ENCODE measurements at regions not wholly inside any gene's neighbourhood (a gene's known extent, or its start where the extent isn't known, plus 50 kb on each side); places are given as distances from the start of the nearest gene placed in this dataset.

DNA sequence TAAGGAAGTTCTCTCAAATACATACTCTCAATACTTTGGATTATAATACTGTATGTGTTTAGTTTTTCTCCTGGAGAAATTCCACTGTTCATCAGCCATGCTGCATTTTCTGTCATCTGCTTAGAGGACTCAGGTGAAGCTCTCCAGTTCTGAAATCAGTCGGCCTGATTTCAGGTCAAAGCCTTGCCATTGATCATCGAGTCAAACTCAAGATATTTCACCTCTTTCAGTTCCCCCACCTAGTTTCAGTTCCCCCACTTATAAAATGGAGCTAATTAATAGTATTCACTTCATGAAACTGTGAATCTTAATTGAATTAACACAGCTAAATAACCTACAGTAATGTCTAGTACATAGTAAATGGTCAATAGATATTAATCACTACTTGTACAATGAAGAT lies 75.3 kb upstream of the L3MBTL4 start:
- Histone ChIP-seq H3K27ac (ENCODE audit: low read length) (no peak overlapping the region), H3K4me1 (ENCODE audit: control insufficient read depth, insufficient read depth, low read length) (no peaks in the 10 kb centered on the region), H3K27me3 (ENCODE audit: control insufficient read depth, insufficient read depth) (no peaks in the 10 kb centered on the region), H3K4me3 (ENCODE audit: low read length) (no peak overlapping the region), H3K9me3 (ENCODE audit: control insufficient read depth, low read length) (no peaks in the 10 kb centered on the region)
- intact Hi-C loops (cut with DNase I), result loop anchor here in 1 of 4 donors (10.0 kb wide), 1 partner anchor 615 kb away; no protein-coding TSS in a partner anchor
- DNase-seq (no peak), ATAC-seq (no peak)
- 81% methylated on average over 2 of the region's 2 CpGs for WGBS

DNA sequence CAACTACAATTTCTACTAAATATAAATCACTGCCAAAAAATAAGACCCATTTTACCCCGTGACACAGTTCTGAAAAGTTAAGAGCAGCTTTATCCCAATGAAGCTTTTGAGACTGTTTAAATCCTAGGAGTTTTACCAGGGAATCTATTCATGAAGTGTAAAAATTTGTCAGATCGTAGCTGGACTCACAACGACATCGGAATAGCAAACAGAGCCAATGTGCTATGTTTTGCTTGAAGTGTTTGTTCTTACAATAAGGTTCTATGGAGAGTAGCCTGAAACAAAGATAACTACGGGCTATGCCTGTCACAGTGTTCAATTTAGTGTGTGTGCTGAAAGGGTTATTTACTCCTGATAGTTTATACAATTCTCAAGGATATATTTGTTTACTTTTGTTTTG lies 78.5 kb upstream of the L3MBTL4 start:
- H3K27ac ChIP-seq (ENCODE audit: low read length), result no peak overlapping the region
- no peak overlapping the region for H3K4me3 ChIP-seq (ENCODE audit: low read length)
- H3K9me3 ChIP-seq (ENCODE audit: control insufficient read depth, low read length), result no peaks in the 10 kb centered on the region
- WGBS, result 77% methylated on average over 5 of the region's 5 CpGs
- intact Hi-C loops (cut with DNase I), result no loop called here
- no peaks in the 10 kb centered on the region for H3K4me1 ChIP-seq (ENCODE audit: control insufficient read depth, insufficient read depth, low read length)
- ATAC-seq (no peak), DNase-seq (no peak)
- no peaks in the 10 kb centered on the region for H3K27me3 ChIP-seq (ENCODE audit: control insufficient read depth, insufficient read depth)

DNA sequence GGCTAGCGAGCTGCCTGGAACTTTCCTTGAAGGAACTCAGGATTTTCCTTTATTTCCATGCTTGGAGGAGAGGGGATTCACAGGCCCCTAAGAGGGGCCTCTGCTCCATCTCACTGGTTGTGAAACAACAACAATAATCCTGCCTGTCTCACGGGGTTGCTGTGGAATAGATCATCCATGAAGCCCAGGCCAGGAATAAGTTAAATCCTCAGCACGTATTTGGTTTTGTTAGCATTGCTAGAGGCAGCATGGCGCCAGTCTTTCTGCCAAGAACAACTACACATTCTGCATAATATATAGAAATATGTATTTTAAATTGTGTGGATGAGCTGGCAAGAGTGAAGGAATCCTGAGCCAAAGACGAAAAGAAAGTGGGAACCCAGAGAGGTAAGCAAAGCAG lies 80.8 kb upstream of the L3MBTL4 start:
- Histone ChIP-seq H3K9me3 (ENCODE audit: control insufficient read depth, low read length) (no peaks in the 10 kb centered on the region), H3K4me3 (ENCODE audit: low read length) (no peak overlapping the region), H3K27ac (ENCODE audit: low read length) (no peak overlapping the region), H3K27me3 (ENCODE audit: control insufficient read depth, insufficient read depth) (no peaks in the 10 kb centered on the region), H3K4me1 (ENCODE audit: control insufficient read depth, insufficient read depth, low read length) (no peaks in the 10 kb centered on the region)
- DNase-seq (no peak), ATAC-seq (no peak)
- WGBS, result 81% methylated on average over 5 of the region's 5 CpGs
- intact Hi-C loops (cut with DNase I), result no loop called here

DNA sequence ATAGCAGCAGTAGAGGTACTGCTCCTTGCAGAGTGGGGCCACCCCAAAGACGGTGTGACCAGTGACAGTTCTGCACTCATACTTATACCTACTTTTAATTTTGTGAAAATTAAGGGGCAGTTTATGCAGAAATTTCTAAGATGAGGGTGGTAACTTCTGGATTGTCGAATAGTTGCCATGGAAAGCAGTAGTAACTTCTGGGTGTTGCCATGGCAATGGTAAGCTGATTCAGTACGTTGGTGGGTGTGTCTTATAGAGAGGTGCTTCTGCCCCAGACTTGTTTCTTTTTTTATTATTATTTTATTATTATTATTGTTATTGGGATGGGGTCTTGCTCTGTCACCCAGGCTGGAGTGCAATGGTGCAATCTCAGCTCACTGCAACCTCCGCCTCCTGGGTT lies 82.8 kb upstream of the L3MBTL4 start:
- ATAC-seq (no peak), DNase-seq (no peak)
- intact Hi-C loops (cut with DNase I), result no loop called here
- Histone ChIP-seq H3K27me3 (ENCODE audit: control insufficient read depth, insufficient read depth) (no peaks in the 10 kb centered on the region), H3K4me3 (ENCODE audit: low read length) (no peak overlapping the region), H3K27ac (ENCODE audit: low read length) (no peak overlapping the region), H3K9me3 (ENCODE audit: control insufficient read depth, low read length) (no peaks in the 10 kb centered on the region), H3K4me1 (ENCODE audit: control insufficient read depth, insufficient read depth, low read length) (no peaks in the 10 kb centered on the region)
- WGBS, result 70% methylated on average over 4 of the region's 4 CpGs

DNA sequence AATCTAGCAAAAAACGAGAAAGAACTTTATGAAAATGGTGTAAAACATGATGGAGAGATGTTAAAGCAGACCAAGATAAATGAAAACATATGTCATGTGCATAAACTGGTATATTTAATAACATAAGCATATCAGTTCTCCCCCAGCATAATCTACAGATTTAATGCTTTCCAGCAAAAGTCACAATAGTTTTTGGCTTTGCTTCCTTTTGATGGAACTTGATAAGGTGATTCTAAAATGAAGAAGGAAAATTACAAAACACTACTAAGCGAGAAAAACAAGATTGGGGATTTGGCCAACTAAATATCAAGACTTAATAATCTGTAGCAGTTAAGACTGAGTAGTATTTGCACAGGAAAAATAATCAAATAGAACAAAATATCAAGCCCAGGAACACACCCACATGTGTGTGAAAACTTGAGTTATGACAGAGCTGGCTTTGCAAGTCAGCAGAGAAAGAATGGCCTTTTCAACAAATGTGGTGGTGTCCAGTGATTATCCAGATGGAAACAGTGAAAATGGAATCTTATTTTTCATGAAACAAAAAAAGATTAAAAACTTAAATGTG lies 83.7 kb upstream of the L3MBTL4 start:
- intact Hi-C loops (cut with DNase I), result no loop called here
- ATAC-seq, result no peak
- H3K27me3 ChIP-seq (ENCODE audit: control insufficient read depth, insufficient read depth), result no peaks in the 10 kb centered on the region

DNA sequence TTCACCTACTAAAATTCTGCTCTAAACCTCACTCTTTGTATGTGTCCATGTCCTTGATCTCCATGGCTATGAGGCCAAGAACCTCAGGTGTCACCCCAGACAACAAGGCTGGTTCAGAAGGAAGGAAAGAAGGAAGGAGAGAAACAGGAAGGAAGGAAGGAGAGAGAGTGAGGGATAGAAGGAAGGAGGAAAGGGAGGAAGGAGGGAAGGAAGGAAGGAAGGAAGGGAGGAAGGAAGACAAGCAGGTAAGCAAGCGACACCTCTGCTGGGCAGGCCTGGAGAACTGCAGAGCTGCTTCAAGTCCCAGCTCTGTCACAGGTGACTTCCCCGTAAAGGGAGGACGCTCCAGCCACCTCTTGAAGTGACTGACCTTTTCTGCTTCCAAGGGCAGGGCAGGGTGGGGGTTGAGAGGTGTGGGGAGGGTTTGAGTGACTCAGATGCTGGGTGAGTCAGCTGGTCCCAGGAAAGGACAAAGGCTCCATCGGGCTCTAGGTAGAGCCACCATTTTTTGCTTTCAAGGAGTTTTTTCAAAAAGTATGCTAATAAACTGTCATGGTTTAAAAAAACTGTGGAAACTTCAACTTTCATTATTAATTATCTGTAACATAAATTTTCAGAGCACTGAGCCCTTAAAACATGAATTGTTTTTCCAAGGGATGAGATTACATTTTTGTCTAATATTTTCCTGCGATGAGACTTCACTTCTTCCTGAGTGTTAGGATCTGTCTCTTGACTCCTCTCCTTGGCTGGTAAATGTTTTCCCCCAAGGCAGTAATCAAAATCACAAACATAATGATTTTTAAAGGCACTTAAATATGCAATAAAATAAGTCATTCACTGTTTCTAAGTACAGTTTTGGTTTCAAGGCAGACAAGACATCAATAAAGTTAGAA lies 90.1 kb upstream of the L3MBTL4 start:
- DNase-seq, result no peak
- ATAC-seq, result no peak
- 88% methylated on average over 5 of the region's 5 CpGs for WGBS
- H3K27ac ChIP-seq (ENCODE audit: low read length), result no peak overlapping the region
- H3K4me3 ChIP-seq (ENCODE audit: low read length), result no peak overlapping the region
- H3K27me3 ChIP-seq (ENCODE audit: control insufficient read depth, insufficient read depth), result no peaks in the 10 kb centered on the region
- intact Hi-C loops (cut with DNase I), result no loop called here
- H3K4me1 ChIP-seq (ENCODE audit: control insufficient read depth, insufficient read depth, low read length), result no peaks in the 10 kb centered on the region
- no peaks in the 10 kb centered on the region for H3K9me3 ChIP-seq (ENCODE audit: control insufficient read depth, low read length)

More for the DNA sequence above, 83.7 kb upstream of the L3MBTL4 start:
- H3K4me1 ChIP-seq (ENCODE audit: control insufficient read depth, insufficient read depth, low read length), result no peaks in the 10 kb centered on the region
- H3K4me3 ChIP-seq (ENCODE audit: low read length), result no peak overlapping the region
- no peaks in the 10 kb centered on the region for H3K9me3 ChIP-seq (ENCODE audit: control insufficient read depth, low read length)
- DNase-seq, result no peak
- WGBS, result 58% methylated on average over 2 of the region's 2 CpGs
- H3K27ac ChIP-seq (ENCODE audit: low read length), result no peak overlapping the region

DNA sequence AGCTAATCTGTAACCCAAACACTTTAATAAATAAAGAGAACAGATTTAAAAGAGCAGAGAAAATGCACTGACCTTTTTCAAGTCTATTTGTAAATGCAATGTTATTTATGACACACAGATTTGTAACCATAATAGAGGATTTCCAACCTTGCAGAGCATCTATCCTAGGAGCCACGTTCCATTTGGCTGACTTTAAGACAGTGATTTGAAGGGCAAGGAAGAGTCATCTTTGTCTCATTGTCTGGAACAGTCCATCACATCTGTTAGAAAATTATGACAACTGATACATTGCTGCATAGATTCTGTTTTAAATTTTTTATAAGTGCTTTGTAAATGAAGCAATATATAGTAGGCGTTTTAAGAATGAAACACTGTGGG lies 90.8 kb upstream of the L3MBTL4 start:
- ATAC-seq (no peak), DNase-seq (no peak)
- H3K27ac ChIP-seq (ENCODE audit: low read length), result no peak overlapping the region
- no peaks in the 10 kb centered on the region for H3K27me3 ChIP-seq (ENCODE audit: control insufficient read depth, insufficient read depth)
- H3K4me3 ChIP-seq (ENCODE audit: low read length), result no peak overlapping the region
- intact Hi-C loops (cut with DNase I), result no loop called here
- no peaks in the 10 kb centered on the region for H3K4me1 ChIP-seq (ENCODE audit: control insufficient read depth, insufficient read depth, low read length)
- 68% methylated on average over 2 of the region's 2 CpGs for WGBS
- H3K9me3 ChIP-seq (ENCODE audit: control insufficient read depth, low read length), result no peaks in the 10 kb centered on the region

DNA sequence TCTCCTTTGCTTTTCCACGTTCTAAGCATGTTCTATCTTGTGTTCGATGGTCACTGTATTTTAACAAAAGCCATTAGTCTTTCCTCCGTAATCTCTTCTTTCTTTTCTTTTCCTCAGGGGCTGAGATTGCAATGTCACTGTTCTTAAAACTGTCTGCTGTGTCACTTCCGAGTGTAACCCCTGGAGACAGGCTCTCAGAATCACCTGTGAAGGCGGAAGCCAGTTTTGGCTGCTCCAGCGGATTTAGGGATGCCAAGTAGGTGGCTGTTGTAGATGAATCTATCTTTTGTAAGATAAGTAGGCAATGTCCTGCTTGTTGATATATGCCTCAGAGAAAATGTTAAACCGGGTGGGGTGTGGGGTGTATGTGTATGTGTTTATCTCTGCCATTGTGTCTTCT lies 94.7 kb upstream of the L3MBTL4 start:
- intact Hi-C loops (cut with DNase I), result no loop called here
- no peak for DNase-seq
- Histone ChIP-seq H3K4me1 (ENCODE audit: control insufficient read depth, insufficient read depth, low read length) (no peaks in the 10 kb centered on the region), H3K4me3 (ENCODE audit: low read length) (no peak overlapping the region), H3K27ac (ENCODE audit: low read length) (no peak overlapping the region), H3K9me3 (ENCODE audit: control insufficient read depth, low read length) (no peaks in the 10 kb centered on the region), H3K27me3 (ENCODE audit: control insufficient read depth, insufficient read depth) (no peaks in the 10 kb centered on the region)
- 40% methylated on average over 7 of the region's 7 CpGs for WGBS
- no peak for ATAC-seq

DNA sequence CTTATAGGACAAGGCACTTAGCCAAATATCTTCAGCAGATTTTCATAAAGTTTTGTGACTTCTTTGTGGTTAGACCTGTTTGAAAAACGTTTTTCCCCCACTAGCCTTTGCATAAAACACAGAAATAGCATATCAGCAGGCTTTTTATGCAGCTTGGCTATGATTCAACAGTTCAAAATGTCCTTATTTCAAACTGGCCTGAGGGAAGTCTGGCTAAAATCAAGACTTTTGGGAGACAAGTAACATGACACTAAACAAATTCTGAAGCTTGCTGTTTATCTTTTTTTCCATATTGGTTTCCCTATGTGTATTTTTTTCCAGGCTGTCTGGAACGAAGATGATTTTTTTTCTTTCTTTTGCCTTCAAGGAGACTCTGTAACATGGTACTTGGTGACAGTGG lies 95.1 kb upstream of the L3MBTL4 start:
- no peak for DNase-seq
- Histone ChIP-seq H3K4me1 (ENCODE audit: control insufficient read depth, insufficient read depth, low read length) (no peaks in the 10 kb centered on the region), H3K4me3 (ENCODE audit: low read length) (no peak overlapping the region), H3K27ac (ENCODE audit: low read length) (no peak overlapping the region), H3K27me3 (ENCODE audit: control insufficient read depth, insufficient read depth) (no peaks in the 10 kb centered on the region), H3K9me3 (ENCODE audit: control insufficient read depth, low read length) (no peaks in the 10 kb centered on the region)
- intact Hi-C loops (cut with DNase I), result no loop called here
- no peak for ATAC-seq
- WGBS, result 26% methylated on average over 2 of the region's 2 CpGs

DNA sequence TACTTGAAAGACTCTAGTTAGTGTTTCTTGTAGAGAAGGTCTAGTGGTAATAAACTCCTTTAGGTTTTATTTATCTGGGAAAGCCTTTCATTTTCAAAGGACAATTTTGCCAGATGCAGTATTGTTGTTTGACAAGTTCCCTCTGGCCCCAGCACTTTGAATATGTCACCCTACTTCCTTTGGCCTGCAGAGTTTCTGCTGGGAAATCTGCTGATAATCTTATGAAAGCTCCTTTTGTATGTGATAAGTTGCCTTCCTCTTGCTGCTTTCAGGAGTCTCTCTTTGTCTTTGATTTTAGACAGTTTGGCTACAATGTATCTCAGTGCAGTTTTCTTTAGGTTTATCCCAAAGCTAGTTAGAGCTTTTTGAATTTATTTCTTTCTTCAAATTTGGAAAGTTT lies 106.2 kb upstream of the L3MBTL4 start:
- no peaks in the 10 kb centered on the region for H3K27me3 ChIP-seq (ENCODE audit: control insufficient read depth, insufficient read depth)
- no peak overlapping the region for H3K27ac ChIP-seq (ENCODE audit: low read length)
- no peaks in the 10 kb centered on the region for H3K4me1 ChIP-seq (ENCODE audit: control insufficient read depth, insufficient read depth, low read length)
- no peak overlapping the region for H3K4me3 ChIP-seq (ENCODE audit: low read length)
- ATAC-seq (no peak), DNase-seq (no peak)
- no peaks in the 10 kb centered on the region for H3K9me3 ChIP-seq (ENCODE audit: control insufficient read depth, low read length)
- intact Hi-C loops (cut with DNase I), result no loop called here

DNA sequence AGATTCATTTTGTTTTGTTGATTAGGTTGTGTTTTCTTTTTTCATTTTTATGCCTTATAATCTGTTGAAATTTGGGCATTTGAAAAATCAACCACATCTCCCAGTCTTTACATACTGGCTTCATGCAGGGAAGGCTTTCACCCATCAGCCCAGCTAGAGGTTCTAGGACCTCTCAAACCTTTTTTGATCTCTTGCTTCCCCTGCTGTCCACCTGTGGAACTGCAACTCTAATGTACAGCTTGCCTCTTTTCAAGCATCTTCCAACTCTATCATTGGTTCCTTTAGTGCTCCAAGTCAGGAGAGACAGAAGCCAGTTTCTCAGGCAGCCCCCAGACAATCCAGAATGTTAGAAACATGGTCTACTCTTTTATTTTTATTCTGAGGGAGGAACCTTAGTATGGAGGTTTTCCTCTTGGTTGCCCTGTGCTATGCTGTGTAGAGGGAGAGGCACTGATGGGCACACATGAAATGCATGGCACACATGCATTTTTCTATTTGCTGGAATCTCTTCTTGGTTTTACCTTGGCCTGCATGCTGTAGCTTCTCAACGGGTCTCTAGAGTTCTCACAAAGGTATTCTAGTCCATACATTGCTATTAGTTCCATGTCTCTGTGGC lies 107.2 kb upstream of the L3MBTL4 start:
- ATAC-seq (no peak), DNase-seq (no peak)
- Histone ChIP-seq H3K9me3 (ENCODE audit: control insufficient read depth, low read length) (no peaks in the 10 kb centered on the region), H3K4me3 (ENCODE audit: low read length) (no peak overlapping the region), H3K27me3 (ENCODE audit: control insufficient read depth, insufficient read depth) (no peaks in the 10 kb centered on the region), H3K4me1 (ENCODE audit: control insufficient read depth, insufficient read depth, low read length) (no peaks in the 10 kb centered on the region), H3K27ac (ENCODE audit: low read length) (no peak overlapping the region)
- intact Hi-C loops (cut with DNase I), result no loop called here
- 58% methylated on average over 1 of the region's 1 CpG for WGBS
